AG09319 (cell line): ENCODE measurements at regions not wholly inside any gene's neighbourhood (a gene's known extent, or its start where the extent isn't known, plus 50 kb on each side); places are given as distances from the start of the nearest gene placed in this dataset.

Experiments used
- DNase-seq: peaks from one replicate; pipeline ENCODE4 v3.0.0-alpha.2; 2010; ENCODE audit warnings: low read depth; ENCODE audit errors: extremely low read depth
- CTCF ChIP-seq: IDR thresholded peaks from 2 replicates; pipeline ENCODE4 v1.5.1; 2011; ENCODE audit warnings: low read depth, mild to moderate bottlenecking, inconsistent platforms, low read length, moderate library complexity

DNA sequence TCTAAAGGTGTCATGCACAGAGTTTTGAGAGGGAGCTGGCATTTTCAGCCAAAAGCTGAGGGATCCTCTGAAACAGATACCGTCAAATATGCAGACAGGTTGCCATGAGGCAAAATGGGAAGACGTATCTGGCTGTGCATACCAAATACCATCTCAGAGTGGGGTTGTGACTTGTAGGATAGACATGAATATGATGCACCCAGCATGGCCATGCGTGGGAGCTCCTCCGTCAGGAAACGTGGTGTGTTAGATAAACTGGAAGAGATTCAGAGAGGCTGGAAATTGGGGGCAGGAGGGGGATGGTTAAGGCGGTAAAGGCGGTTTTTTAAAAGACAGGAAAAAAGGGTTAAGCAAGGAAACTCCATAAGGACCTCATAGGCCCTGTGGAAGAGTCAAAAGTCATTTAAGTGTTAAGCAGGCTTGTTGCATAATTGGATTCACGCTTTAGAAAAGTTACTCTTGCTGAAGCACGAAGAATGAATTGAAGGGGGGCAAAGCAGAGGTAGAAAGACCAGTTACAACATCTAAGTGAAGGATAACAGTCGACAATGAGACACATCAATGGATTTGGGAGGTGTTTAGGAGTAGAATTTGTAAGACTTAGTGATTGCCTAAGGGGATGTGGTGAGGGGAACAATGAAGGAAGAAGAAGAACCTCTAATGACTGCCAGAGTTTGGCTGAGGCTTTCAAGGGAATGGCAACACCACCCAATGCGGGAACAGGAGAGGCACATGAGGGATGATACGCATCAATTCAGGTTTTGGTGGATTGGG lies 139.6 kb upstream of the CTAGE1 start:
- no peak for TF ChIP-seq CTCF
- DNase-seq = no peak

GRCh38 chr18:22558945-22559385 lies 141.2 kb upstream of the CTAGE1 start:
- no peak for TF ChIP-seq CTCF
- DNase-seq = no peak

DNA sequence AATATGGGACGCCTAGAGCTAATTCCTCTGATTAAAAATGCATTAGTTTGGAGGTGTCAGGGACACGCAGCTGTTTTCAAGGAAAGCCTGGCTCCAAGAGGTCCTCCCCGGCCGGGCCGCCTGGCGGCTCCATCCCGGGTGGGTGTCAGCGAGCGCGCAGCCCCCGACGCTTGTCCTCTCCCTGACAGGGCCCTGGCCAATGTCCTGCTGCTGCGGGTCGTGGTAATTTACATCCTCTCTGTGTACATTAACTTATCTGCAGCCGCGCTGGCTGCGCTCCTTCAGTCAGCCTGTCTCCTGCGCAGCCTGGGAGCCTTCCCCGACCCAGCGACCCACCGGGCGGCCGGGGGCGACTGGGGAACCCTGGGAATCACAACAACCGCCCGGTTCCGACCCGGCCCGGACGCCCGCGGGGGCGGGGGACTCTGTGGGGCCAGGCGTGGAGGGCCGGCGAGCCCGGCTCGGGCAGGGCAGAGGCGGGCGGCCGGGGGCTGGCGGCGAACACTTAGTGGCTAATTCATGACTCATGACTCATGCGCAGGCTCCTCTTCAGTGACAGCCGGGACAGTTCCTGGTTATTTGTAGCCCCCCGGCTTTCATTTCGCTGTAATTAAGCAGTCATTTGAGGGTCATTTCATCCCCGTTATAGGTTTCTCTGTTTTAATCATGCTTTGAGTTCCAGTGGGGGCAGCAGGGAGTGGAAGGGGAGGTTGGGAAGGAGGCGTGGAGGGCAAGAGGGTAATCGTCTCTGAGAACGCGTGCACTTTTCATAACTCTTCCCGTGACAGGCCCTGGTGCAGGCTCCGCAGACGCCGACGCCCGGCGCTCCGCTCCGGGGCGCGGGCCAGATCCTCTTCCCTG lies 141.9 kb upstream of the CTAGE1 start:
- TF ChIP-seq CTCF = peak; percentile 38
- DNase-seq = no peak

DNA sequence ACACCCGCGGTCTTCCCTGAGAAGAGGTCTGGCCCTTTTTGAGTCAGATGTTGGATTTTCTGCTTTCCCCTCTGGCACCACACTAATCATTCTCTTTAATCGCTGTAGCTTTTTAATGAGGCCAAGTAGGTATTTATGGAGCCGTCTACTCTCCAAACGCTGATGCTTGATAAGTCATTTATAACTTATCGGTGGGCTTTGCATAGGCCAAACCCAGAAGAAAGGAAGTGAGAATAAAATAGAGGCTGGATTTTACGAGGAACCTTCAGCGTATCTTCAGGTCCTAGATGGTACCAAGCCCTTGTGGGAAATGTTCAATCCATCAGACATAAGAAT lies 142.5 kb upstream of the CTAGE1 start:
- DNase-seq = no peak
- TF ChIP-seq CTCF = no peak

GRCh38 chr18:22560797-22561196 lies 143.1 kb upstream of the CTAGE1 start:
- TF ChIP-seq CTCF = no peak
- no peak for DNase-seq

DNA sequence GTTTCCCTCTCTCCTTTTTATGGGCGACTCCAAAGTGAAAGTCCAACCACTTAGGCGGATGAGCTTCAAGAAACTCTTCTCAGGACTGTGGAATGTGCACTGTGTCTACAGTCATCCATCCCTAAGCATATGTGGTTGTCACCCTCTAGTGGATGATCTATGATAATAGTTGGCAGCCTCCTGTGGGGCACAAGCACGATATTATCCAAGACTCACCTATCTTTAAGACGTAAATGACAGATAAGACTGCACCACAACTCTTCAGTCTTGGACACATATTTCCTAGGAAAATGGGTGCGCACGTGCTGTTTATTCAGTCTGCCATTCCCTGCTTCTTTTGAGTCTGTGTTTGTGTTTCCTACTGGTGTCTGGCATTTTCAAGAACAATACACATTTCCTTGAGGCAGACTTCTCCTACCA lies 145.5 kb upstream of the CTAGE1 start:
- DNase-seq = peak; percentile 78
- peak; percentile 71 for TF ChIP-seq CTCF

DNA sequence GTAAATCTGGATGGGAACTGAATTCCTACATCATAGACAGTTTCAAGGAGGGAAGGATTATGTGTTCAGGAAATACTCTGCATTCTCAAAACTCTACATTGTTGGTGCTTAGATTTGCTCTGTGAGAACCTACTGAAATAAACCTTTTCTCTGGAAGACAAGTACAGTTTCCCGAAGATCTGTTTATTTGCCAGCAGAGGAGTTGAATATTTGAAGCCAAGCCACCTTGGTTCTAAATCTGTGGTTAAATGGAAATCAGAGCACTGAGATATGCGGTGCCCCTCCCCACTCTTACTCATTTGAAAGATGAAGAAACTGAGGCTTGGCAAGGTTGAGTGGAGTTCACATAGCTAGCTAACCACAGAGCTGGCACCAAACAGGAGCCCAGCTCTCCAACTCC lies 146.3 kb upstream of the CTAGE1 start:
- no peak for DNase-seq
- TF ChIP-seq CTCF = no peak
